ENCODE measurements at regions not wholly inside any gene's neighbourhood (a gene's known extent, or its start where the extent isn't known, plus 50 kb on each side); places are given as distances from the start of the nearest gene placed in this dataset.
"Not testable (repeated sequence)": the region's sequence is repeated elsewhere in the genome, so short reads cannot be mapped to it uniquely, and the experiment has no call there.

DNA sequence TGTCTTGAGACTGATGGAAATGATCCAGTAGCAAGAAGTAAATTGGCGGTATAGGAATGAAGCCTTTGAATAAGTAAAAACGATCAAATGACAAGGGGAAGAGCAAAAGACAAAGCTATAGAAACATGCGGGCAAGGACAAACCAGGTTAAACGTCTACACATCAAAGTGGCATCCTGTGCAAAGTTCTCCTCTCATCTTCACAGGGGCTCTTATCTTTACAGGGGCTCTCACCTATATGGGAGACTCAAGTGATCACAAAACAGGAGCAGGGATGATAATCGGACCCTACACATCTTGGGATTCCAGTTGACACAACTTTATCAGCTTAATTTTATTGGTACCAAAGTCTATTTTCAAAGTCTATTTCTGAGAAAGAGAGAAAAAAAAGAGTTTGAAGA, 1778.9 kb upstream of the CELF4 start:
- no peak for DNase-seq

DNA sequence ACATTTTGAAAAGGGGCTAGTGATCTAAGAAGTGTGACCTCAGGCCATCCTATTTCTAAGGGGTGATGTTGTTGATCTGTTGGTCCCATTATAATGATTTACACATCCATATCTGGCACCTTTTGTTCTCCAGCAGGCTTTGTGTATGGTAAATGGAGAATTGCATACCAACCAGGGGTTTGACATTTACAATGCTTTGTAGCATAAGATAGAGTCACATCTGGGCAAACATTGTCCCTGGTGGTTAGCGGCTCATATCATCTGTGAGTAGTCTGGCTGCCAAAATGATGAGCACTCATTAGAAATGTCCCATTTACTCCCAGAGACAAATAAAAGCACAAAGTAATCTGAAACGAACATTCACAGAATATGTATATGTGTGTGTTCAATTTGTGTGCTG, 1775.5 kb upstream of the CELF4 start:
- DNase-seq: no peak

- no peak for DNase-seq
Observed at GRCh38 chr18:39340418-39340817, 1774.8 kb upstream of the CELF4 start.

GRCh38 chr18:39329496-39330275, 1764.1 kb upstream of the CELF4 start:
- DNase-seq: no peak

- no peak for DNase-seq
Observed at GRCh38 chr18:39326772-39327171, 1761.2 kb upstream of the CELF4 start.

DNA sequence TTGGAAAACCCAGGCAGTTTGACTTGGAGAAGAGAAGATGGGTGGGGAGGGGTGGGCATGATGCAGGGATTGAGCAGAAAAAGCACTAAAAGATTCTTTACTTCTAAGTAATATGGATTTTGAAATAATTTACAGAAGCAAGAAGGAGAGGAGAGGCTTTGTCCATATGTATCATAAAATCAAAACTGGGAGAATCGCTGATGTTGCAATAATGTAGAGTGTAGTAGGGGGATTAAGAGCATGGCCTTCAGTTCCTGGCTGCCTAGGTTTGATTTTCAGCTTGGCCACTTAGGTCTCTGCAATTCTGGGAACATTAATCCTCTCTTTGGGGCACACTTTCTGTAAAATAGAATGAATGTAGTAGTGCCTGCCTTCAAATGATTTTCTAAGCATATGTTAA, 1760.4 kb upstream of the CELF4 start:
- DNase-seq: no peak

GRCh38 chr18:39319141-39319540, 1753.5 kb upstream of the CELF4 start:
- DNase-seq: no peak

GRCh38 chr18:39318462-39318861, 1752.9 kb upstream of the CELF4 start:
- no peak for DNase-seq

- DNase-seq: no peak
Observed at GRCh38 chr18:39318008-39318407, 1752.4 kb upstream of the CELF4 start.

GRCh38 chr18:39314595-39314994, 1749.0 kb upstream of the CELF4 start:
- DNase-seq: no peak

- DNase-seq: no peak
Observed at GRCh38 chr18:39313992-39314391, 1748.4 kb upstream of the CELF4 start.

GRCh38 chr18:39311111-39311712, 1745.6 kb upstream of the CELF4 start:
- no peak for DNase-seq

DNA sequence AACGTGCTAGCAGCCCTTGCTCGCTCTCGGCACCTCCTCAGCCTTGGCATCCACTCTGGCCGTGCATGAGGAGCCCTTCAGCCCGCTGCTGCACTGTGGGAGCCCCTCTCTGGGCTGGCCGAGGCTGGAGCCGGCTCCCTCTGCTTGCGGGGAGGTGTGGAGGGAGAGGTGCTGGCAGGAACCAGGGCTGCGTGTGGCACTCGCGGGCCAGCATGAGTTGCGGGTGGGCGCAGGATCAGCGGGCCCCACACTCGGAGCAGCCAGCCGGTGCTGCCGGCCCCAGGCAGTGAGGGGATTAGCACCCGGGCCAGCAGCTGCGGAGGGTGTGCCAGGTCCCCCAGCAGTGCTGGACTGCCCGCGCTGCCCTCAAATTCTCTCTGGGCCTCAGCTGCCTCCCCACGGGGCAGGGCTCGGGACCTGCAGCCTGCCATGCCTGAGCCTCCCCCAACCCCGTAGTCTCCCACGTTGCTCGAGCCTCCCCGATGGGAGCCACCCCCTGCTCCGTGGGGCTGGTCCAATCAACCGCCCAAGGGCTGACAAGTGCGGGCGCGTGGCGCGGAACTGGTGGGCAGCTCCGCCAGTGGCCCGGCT, 1743.4 kb upstream of the CELF4 start:
- DNase-seq: not testable (repeated sequence)

- no peak for DNase-seq
Observed at GRCh38 chr18:39305766-39306165, 1740.2 kb upstream of the CELF4 start.

GRCh38 chr18:39302481-39302880, 1736.9 kb upstream of the CELF4 start:
- no peak for DNase-seq

GRCh38 chr18:39299152-39299551, 1733.6 kb upstream of the CELF4 start:
- no peak for DNase-seq

DNA sequence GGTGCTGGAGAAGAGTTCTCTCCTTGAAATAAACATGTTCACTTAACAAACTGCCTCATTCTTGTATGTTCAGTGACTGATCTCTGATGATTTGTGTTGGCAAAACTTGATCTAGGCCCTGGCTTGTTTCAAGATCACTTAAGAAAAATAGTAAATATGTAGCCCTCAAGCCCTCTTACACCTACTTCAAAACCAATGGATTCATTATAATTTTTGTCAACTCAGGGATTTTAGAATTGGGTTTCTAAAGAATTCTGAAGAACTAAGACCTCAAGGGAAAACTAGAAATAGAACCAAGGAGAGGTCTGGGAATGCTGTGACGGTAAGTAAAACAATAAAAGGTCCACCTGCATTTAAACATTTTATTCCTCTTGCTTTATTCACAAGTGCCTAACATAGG, 1731.6 kb upstream of the CELF4 start:
- DNase-seq: no peak

DNA sequence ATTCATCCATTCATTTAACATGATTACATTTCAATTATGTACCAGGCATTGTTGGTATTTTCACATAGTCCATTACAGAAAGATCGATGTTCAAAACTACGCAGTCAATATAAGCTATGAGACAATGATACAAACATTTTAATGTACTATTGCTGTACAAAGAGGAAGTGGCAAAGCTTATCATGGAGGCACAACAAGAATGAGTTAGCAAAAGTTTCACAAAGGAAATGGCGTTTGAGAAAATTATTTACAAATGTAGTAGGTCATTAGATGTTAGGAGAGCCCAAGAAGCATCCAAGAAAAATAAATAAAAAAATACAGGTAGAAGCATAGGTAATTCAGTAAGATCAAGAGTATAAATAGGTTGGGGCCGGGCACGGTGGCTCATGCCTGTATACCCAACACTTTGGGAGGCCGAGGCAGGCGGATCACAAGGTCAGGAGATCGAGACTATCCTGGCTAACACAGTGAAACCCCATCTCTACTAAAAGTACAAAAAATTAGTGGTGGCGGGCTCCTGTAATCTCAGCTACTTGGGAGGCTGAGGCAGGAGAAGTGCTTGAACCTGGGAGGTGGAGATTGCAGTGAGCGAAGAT, 1730.8 kb upstream of the CELF4 start:
- DNase-seq: no peak

GRCh38 chr18:39276764-39277163, 1711.2 kb upstream of the CELF4 start:
- no peak for DNase-seq

- DNase-seq: no peak
Observed at GRCh38 chr18:39274535-39274934, 1708.9 kb upstream of the CELF4 start.

DNA sequence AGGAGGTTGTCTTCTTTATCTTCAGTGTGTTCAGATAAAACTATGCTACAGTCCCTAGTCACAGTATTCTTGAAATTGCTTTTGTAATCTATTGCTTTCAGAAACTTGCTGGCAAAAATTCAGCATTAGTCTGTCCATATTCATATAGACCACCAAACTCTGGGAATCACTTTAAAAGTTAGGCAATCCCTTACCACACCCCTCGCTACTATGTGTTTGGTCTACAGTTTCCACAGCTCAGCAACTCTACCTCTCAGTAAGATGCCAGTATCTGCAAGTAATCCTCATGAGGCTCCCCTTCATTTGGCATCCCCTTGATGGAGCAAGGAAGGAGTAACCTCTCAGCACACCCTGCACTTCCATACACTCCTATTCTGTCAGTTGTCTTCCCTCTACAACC, 1706.6 kb upstream of the CELF4 start:
- DNase-seq: no peak

DNA sequence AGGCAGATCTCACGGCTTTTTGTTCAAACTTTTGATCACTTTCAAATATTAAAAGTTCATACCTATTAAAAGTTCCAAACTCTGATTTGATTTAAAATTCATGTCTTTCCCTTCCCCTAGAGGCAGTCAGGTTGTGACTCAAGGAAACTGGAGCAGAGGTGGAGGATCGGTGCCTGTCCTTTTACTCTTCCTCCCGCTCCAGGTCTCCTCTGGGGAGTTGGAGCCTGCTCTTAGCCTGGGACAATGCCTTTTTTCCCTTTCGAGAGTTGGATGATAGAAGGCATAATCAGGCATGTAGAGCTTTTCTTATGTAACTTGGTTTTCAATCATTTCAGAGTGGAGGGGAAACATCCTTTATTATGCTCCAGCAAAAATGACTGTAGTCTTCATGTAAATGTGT, 1706.1 kb upstream of the CELF4 start:
- DNase-seq: no peak

DNA sequence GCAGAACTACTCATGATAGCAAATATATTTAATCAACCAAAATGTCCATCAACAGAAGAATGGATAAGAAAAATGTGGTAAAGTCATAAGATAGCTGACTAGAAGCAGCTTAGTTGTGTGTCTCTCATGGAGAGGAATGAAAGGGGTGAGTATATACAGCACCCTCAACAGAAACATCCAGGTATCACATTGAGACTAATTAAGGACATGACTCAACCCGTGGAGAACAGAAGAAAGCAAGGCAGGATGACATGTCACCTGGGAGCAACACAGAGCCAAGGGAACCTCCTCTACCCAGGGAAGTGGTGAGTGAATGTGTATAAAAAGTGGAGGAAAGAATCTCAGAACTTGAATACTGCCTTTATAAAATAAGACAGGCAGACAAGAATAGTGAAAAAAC, 1695.0 kb upstream of the CELF4 start:
- no peak for DNase-seq

- no peak for DNase-seq
Observed at GRCh38 chr18:39259736-39260135, 1694.1 kb upstream of the CELF4 start.
